ENCODE measurements at regions not wholly inside any gene's neighbourhood (a gene's known extent, or its start where the extent isn't known, plus 50 kb on each side); places are given as distances from the start of the nearest gene placed in this dataset.
A peak's percentile ranks its signal among the peaks of the same experiment; 100 is the strongest.

GRCh38 chr14:73794146-73794545 lies 57.5 kb upstream of the PTGR2 start:
- TF ChIP-seq, protein P1, sequence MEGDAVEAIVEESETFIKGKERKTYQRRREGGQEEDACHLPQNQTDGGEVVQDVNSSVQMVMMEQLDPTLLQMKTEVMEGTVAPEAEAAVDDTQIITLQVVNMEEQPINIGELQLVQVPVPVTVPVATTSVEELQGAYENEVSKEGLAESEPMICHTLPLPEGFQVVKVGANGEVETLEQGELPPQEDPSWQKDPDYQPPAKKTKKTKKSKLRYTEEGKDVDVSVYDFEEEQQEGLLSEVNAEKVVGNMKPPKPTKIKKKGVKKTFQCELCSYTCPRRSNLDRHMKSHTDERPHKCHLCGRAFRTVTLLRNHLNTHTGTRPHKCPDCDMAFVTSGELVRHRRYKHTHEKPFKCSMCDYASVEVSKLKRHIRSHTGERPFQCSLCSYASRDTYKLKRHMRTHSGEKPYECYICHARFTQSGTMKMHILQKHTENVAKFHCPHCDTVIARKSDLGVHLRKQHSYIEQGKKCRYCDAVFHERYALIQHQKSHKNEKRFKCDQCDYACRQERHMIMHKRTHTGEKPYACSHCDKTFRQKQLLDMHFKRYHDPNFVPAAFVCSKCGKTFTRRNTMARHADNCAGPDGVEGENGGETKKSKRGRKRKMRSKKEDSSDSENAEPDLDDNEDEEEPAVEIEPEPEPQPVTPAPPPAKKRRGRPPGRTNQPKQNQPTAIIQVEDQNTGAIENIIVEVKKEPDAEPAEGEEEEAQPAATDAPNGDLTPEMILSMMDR (IDR thresholded peaks at IDR 0.05), result no peak
- DNase-seq (ENCODE audit: low spot score), result no peak
- Histone ChIP-seq H3K4me3 (no peak overlapping the region), H3K27ac (peak overlapping the region; percentile 64 to 69)

DNA sequence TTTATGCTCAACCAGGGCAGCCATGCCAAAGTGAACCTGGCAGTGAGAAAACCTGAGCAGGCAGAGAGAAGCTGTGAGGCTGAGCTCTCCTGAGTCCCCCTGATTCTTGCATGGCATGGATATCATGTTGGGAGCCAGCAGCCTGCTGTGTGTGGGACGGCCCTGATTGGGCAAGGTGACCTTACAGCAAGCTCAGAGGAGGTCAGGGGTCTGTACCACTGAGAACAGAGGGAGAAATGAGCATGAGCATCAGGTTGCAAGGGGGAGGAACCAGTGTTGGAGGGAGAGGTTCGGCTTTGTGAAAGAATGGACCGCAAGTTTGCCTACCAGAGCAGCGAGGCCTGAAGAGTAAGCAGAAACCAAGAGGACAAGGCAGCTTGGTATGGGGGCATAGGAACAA lies 59.1 kb upstream of the PTGR2 start:
- no peak for DNase-seq (ENCODE audit: low spot score)
- TF ChIP-seq, protein P1 (IDR thresholded peaks at IDR 0.05), result no peak
- H3K27ac ChIP-seq, result no peak overlapping the region
- no peak overlapping the region for H3K4me3 ChIP-seq

DNA sequence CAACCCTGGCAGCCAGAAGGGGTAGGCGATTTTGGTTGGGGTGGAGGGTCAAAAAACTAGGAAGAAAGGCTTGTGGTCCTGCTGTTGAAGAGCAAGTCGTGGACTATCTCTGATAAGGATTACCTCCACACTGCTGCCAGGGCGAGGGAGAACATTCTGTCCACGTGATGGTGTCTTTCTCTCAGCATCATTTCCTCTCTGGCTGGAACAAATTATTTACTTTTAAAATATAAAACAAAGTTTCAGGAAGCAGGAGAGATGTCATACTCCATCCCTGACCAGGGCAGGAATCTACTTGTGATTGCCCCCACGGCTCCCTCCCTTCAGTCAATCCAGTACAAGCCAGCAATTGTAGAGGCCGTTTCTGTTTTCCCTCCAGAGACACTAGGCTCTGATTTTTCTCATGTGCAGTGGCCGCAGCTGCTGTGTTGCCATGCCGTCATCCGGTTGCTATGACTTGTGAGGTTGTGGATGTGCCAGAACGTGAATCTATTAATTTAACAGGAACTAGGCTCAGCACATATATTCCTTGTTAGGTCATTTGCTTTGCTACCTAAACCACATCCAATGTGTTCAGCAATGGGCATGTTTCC lies 61.5 kb upstream of the PTGR2 start:
- DNase-seq (ENCODE audit: low spot score), result peak; percentile 89
- TF ChIP-seq, protein P1 (IDR thresholded peaks at IDR 0.05), result no peak
- Histone ChIP-seq H3K27ac (peak overlapping the region; percentile 85 to 100), H3K4me3 (peak overlapping the region; percentile 25)

GRCh38 chr14:73788701-73789551 lies 62.7 kb upstream of the PTGR2 start:
- TF ChIP-seq, protein P1 (IDR thresholded peaks at IDR 0.05), result no peak
- Histone ChIP-seq H3K27ac (peak overlapping the region; percentile 85 to 100), H3K4me3 (no peak overlapping the region)
- no peak for DNase-seq (ENCODE audit: low spot score)

- H3K27ac ChIP-seq, result peak overlapping the region; percentile 91 to 100
- TF ChIP-seq, protein P1 (IDR thresholded peaks at IDR 0.05), result no peak
Measured at GRCh38 chr14:73788317-73788598, 63.4 kb upstream of the PTGR2 start.

GRCh38 chr14:73787486-73788316 lies 63.9 kb upstream of the PTGR2 start:
- H3K27ac ChIP-seq, result peak overlapping the region; percentile 91 to 100
- TF ChIP-seq, protein P1 (IDR thresholded peaks at IDR 0.05), result no peak
- no peak for DNase-seq (ENCODE audit: low spot score)
- H3K4me3 ChIP-seq, result peak overlapping the region; percentile 96

More at GRCh38 chr14:73788317-73788598, 63.4 kb upstream of the PTGR2 start:
- DNase-seq (ENCODE audit: low spot score), result no peak
- peak overlapping the region; percentile 96 for H3K4me3 ChIP-seq
